Limb (tissue), 2 donors: ENCODE measurements at regions not wholly inside any gene's neighbourhood (a gene's known extent, or its start where the extent isn't known, plus 50 kb on each side); places are given as distances from the start of the nearest gene placed in this dataset.

ENCODE experiments used
- DNase-seq, 2 donors: peaks; one replicate each; pipeline ENCODE4 v3.0.0-alpha.2; 2016; ENCODE audit errors: extremely low spot score in 2 of 2

GRCh38 chr1:113259988-113260387 is 130.3 kb upstream of the MAGI3 start:
- DNase-seq = no peak

- no peak for DNase-seq
Measured at GRCh38 chr1:113265196-113265595, 125.1 kb upstream of the MAGI3 start.

GRCh38 chr1:113266788-113267187 is 123.5 kb upstream of the MAGI3 start:
- DNase-seq = no peak

- DNase-seq = no peak
Measured at GRCh38 chr1:113269168-113269963, 120.9 kb upstream of the MAGI3 start.

GRCh38 chr1:113271039-113271438 is 119.3 kb upstream of the MAGI3 start:
- DNase-seq = no peak

- DNase-seq = no peak
Measured at GRCh38 chr1:113275083-113275482, 115.2 kb upstream of the MAGI3 start.

DNA sequence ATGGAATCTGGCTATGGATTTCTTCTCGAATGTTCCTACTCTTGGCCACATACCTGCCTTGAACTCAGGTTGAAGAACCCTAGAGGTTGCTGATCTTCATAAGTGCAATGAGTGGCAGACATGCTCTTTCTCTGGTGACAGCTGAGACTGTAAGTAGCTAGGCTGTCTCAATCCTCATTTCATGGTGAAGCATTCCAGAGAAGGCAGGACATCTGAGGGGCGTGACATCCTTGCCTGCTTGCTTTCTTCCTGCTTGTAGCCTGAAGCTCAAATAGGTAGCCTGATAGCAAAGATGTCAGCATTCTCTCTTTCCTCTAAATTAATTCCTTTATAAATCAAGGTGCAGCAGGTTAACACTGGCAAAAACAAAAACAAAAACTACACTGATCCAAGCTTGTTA is 114.6 kb upstream of the MAGI3 start:
- DNase-seq = no peak

- no peak for DNase-seq
Measured at GRCh38 chr1:113276507-113276906, 113.8 kb upstream of the MAGI3 start.

DNA sequence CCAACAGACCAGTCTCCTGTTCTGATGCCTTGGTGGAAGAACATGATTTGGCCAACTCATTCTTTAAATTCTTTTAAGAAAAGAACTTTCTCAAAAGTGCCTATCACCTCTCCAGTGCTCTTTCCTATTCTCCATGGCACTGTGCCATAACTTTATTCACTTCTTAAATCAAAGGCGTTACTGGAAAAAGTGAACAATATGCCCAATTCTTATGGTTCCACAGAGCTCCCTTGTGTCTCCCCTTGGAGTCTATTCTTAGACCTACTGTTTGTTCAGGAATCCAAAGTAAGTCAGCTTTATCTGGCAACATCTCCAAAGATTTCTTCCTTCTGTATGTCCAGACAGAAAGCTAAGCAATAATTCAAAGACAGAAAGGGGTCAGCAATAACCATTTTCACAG is 111.9 kb upstream of the MAGI3 start:
- no peak for DNase-seq

DNA sequence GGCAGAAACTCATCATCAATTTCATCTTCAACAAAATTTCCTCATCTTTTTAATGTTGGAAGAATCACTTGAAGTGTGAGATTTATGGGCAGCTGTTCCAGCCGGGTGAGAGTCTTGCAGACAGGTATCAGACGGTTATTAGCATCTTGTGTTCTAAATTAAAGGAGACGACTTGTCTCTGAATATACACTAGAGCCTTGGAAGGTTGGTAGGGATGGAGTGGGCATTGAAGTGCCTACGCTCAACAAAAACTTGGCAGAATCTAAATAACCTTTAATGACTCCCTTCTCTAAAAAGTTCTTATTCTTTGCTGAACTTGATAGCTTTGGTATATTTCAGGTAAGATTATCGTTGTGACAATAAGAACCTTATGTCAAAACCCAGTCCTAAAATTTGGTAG is 111.5 kb upstream of the MAGI3 start:
- DNase-seq = no peak

DNA sequence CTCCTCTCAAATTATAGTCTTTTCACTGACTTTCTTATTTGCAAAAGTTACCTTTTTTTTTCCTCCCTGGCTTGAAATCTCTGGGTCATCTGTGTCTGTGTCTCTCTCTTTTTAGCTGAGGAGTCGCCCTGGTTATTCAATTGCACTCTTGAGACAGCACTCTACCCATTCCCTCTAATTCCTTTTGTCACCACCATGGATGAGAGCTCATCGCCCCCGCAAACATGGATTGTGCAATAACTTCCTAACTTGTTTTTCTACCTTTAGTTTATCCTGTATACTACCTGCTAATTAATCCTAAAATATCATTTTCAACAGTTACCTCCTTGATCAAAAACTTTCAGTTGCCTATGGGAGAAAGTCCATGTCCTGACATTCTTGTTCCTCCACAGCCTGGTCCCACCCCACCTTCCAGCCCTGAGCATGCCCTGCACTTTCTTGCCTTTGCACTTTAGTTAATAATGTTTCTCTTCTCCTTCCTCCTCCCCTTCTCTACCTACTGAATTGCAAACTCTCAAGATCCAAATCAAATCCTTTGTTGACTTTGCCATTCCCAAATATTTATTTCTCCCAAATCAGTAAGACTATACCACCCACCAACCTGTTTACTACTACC is 110.4 kb upstream of the MAGI3 start:
- DNase-seq = no peak

- DNase-seq = no peak
Measured at GRCh38 chr1:113280581-113280980, 109.7 kb upstream of the MAGI3 start.

DNA sequence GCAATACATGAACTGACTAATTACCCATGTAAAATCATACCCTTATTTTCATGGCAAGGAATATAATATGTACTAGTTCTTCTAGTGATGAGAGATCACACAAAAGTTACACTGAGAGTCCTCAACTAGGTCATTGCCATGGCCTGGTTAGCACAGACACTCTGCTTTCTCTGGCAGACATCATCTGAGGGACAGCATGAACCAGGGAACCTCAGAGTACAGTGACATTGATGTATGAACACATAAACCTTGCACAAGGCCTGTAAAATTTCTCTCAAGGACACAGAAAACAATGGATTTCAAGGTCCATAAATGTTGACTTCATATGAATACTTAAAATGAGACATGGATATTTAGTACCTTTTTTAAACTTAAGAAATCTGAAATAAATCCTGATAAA is 108.8 kb upstream of the MAGI3 start:
- DNase-seq = no peak

DNA sequence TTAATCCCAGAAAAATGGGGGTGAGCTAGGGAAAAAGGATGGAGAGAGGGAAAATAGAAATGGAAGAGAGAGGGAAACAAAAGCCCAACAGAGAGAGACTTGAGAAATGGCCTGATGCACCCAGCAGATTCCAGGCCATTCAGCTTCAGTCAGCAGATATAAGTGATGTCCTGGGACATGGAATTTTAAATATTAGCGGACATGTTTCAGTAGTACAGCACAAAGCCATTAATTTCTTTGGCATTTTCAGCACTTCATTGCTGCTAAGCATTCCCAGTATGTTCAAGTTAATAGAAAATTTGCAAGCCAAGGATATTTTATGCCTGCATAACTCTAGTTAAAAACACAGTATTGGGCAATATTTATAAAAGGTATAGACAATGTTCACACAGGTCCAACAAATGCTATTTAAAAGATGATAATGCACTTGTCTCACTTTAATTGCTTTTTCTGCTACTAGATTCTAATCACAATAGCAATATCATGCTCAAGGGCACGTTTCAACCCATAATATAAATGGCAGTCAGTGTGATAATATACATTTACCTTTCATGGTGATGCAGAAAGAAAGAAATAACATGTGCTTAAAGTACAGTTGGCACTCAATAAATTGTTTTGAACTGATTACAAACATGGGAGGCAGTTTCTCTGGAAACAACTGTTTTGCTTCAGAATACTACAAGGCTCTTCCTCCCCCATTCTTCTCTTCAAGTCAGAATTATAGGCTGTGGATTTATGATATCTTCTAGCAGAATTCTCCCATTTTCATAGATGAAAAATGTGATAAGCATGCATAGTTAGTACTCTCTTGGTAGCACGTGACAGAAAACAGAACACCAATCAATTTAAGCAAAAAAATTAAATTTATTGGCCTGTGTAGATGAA is 108.1 kb upstream of the MAGI3 start:
- DNase-seq = no peak

DNA sequence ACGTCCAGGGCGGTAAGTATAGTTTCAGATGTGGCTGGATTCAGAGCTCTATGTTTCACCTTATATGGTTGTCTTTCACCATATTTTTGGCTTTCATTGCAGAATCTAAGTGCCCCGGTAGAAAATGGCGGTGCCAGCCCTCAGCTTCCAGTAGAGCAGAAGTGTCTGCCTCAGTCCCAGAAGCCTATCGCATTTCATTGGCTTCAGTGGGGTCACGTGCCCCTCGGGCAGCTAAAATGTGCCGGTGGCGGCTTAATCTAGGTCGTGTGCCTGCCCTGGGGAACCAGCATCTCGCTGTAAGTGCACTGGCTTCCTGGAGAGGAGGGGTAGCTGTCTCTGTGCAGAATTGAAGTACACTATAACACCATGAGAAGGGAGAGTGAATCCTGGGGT is 107.4 kb upstream of the MAGI3 start:
- DNase-seq = no peak

GRCh38 chr1:113283914-113284313 is 106.4 kb upstream of the MAGI3 start:
- no peak for DNase-seq

GRCh38 chr1:113286156-113286555 is 104.2 kb upstream of the MAGI3 start:
- DNase-seq = no peak

GRCh38 chr1:113291777-113292602 is 98.3 kb upstream of the MAGI3 start:
- DNase-seq = no peak

DNA sequence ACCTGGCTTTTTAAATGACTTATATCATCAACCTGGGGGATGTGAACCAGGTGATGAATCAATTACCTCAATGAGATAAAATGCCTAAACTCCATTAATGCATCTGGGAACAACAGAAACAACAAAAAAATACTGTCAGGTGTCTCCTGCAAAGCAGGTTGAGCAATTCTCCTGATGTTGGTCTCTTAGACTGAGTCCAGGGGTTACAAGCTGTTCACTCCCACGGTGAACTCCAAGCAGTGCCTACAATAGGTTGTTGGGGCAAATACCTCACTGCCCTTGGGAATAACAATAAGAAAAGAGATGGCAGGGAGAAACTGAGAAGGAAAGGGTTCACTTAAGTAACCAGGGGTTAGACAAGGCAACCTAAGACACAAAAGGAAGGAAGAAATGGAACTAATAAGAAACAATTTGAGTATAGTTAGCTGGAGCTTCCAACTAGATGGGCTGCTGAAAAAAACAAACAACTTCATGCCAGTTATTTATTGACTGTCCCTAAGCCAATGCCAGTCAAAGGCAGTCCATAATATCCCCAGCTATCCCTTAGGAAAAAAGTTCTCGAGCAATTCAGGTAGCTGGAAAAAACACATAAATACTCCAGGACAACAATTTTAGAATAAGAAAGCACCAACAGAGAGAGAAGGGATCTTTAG is 97.6 kb upstream of the MAGI3 start:
- DNase-seq = no peak

DNA sequence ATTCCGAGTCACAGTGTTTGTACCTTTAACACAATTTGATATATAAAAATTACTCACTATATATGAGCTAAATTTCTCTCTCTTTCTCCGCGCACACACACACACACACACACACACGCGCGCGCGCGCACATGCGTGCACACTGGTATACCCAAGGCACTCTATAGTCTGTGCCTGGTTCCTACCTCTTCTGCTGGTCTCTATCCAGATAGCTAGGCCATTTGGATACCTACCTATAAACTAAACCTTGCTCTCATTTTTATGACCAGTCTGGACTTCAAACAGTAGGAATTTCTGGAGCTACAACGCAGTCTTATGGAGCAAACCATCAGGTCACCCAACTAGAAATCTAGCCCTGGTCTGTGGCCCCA is 97.1 kb upstream of the MAGI3 start:
- no peak for DNase-seq

- no peak for DNase-seq
Measured at GRCh38 chr1:113297749-113298148, 92.6 kb upstream of the MAGI3 start.
